Kidney (tissue), 13 donors: ENCODE measurements at regions not wholly inside any gene's neighbourhood (a gene's known extent, or its start where the extent isn't known, plus 50 kb on each side); places are given as distances from the start of the nearest gene placed in this dataset.
A peak's percentile ranks its signal among the peaks of the same experiment; 100 is the strongest.

Source experiments
- DNase-seq, 5 donors: peaks; one replicate each; pipeline ENCODE4 v3.0.0-alpha.2; 2013 to 2020
- FAIRE-seq: peaks from 2 replicates; lab custom pipeline; 2012; peaks lifted over from hg19 to GRCh38; lab: Jason Lieb, UNC
- H3K27ac ChIP-seq, 2 donors: one replicate each; pipeline ENCODE4 v1.7.0; 2013; ENCODE audit warnings: low read depth in 2 of 2, low read length in 2 of 2, inconsistent platforms in 1 of 2
- H3K27me3 ChIP-seq: one replicate; pipeline ENCODE4 v1.7.1; 2013; ENCODE audit warnings: low read length, inconsistent platforms; ENCODE audit not compliant: control insufficient read depth, insufficient read depth
- H3K36me3 ChIP-seq, 3 donors: one replicate each; pipeline versions ENCODE4 v1.7.0 to v1.7.1; 2013; ENCODE audit warnings: low read length in 3 of 3, control low read depth in 1 of 3, inconsistent platforms in 1 of 3; ENCODE audit not compliant: insufficient read depth in 3 of 3, control insufficient read depth in 2 of 3
- H3K4me1 ChIP-seq, 3 donors: one replicate each; pipeline versions ENCODE4 v1.7.0 to v1.7.1; 2013; ENCODE audit warnings: low read length in 3 of 3, inconsistent platforms in 1 of 3, low read depth in 1 of 3; ENCODE audit not compliant: control insufficient read depth in 2 of 3, insufficient read depth in 2 of 3
- H3K4me3 ChIP-seq, 3 donors: one replicate each; pipeline versions ENCODE4 v1.7.0 to v1.8.1; 2013; ENCODE audit warnings: low read length in 3 of 3, control low read depth in 1 of 3, inconsistent platforms in 1 of 3
- H3K9ac ChIP-seq, 3 donors: one replicate each; pipeline versions ENCODE4 v1.7.0 to v1.7.1; 2013; ENCODE audit warnings: low read length in 3 of 3, control low read depth in 1 of 3, inconsistent platforms in 1 of 3
- H3K9me3 ChIP-seq, 3 donors: one replicate each; pipeline versions ENCODE4 v1.7.0 to v1.7.1; 2013; ENCODE audit warnings: low read length in 3 of 3, control low read depth in 1 of 3, inconsistent platforms in 1 of 3; ENCODE audit not compliant: control insufficient read depth in 2 of 3, insufficient read depth in 1 of 3
- CTCF ChIP-seq: IDR thresholded peaks from 3 replicates; pipeline ENCODE4 v1.5.1; 2012; ENCODE audit warnings: mild to moderate bottlenecking, moderate library complexity, borderline replicate concordance; ENCODE audit not compliant: insufficient read depth; ENCODE audit errors: extremely low read depth
- intact Hi-C: fragments of 100-400 bp; cut with DNase I; formaldehyde crosslinking; loops from one replicate; pipeline ENCODE4 v1.11.1; 2022
- donor health status: control.
- donor health status: control.
- donor health status: control.
- donor health status: control.
- donor health status: control.
- donor health status: DM: yes; HTN: yes; CAD: no.
- donor health status: Normal renal cell carcinoma (clear cell type).

- no peak for TF ChIP-seq CTCF
- Histone ChIP-seq H3K27ac (no peak overlapping the region), H3K36me3 (no peaks in the 10 kb centered on the region), H3K4me1 (no peaks in the 10 kb centered on the region), H3K27me3 (no peaks in the 10 kb centered on the region), H3K9ac (no peak overlapping the region), H3K4me3 (no peak overlapping the region), H3K9me3 (no peaks in the 10 kb centered on the region)
- DNase-seq: no peak
- no peak for FAIRE-seq
- intact Hi-C loops: no loop called here
Measured at GRCh38 chr6:91497770-91498169, 910.9 kb upstream of the MAP3K7 start.

- Histone ChIP-seq H3K9me3 (no peaks in the 10 kb centered on the region), H3K4me3 (no peak overlapping the region), H3K9ac (no peak overlapping the region), H3K27me3 (no peaks in the 10 kb centered on the region), H3K4me1 (no peaks in the 10 kb centered on the region), H3K27ac (no peak overlapping the region), H3K36me3 (no peaks in the 10 kb centered on the region)
- no peak for TF ChIP-seq CTCF
- FAIRE-seq (no peak), DNase-seq (no peak)
- intact Hi-C loops: no loop called here
Measured at GRCh38 chr6:91490671-91491301, 903.9 kb upstream of the MAP3K7 start.

GRCh38 chr6:91487696-91488392 is 901.0 kb upstream of the MAP3K7 start:
- Histone ChIP-seq H3K4me1 (no peaks in the 10 kb centered on the region), H3K4me3 (no peak overlapping the region), H3K27ac (no peak overlapping the region), H3K27me3 (no peaks in the 10 kb centered on the region), H3K36me3 (no peaks in the 10 kb centered on the region), H3K9ac (no peak overlapping the region), H3K9me3 (no peaks in the 10 kb centered on the region)
- FAIRE-seq: no peak
- no peak for TF ChIP-seq CTCF
- peak in 2 of 5 donors; percentile 6 to 37 for DNase-seq
- intact Hi-C loops: no loop called here
